GM23338 (cell line): ENCODE measurements at regions not wholly inside any gene's neighbourhood (a gene's known extent, or its start where the extent isn't known, plus 50 kb on each side); places are given as distances from the start of the nearest gene placed in this dataset.

Experiments used
- ATAC-seq: fragments of 200-7000 bp; cut with Tn5 transposase; 3 replicates; pipeline ENCODE4 v1.9.1; 2020
- DNase-seq: peaks from one replicate; pipeline ENCODE4 v3.0.0-alpha.2; 2015; ENCODE audit warnings: low spot score
- H2AFZ ChIP-seq: fragments of 200-600 bp; sonication (generic); 2 replicates; pipeline ENCODE4 v1.8.0; 2016; ENCODE audit warnings: antibody characterized with exemption, mild to moderate bottlenecking, moderate library complexity
- H3F3A ChIP-seq: fragments of 200-600 bp; sonication (generic); replicated peaks from 2 replicates; pipeline ENCODE4 v1.8.0; 2017; ENCODE audit warnings: antibody characterized with exemption, mixed run types, low read depth
- H3K27ac ChIP-seq: fragments of 200-600 bp; sonication (generic); 2 replicates; pipeline ENCODE4 v1.6.1; 2016; ENCODE audit warnings: low read depth
- H3K27me3 ChIP-seq: fragments of 200-600 bp; sonication (generic); 2 replicates; pipeline ENCODE4 v1.8.0; 2016; ENCODE audit warnings: mild to moderate bottlenecking, mixed run types, moderate library complexity; ENCODE audit not compliant: insufficient read depth
- H3K36me3 ChIP-seq: fragments of 200-600 bp; sonication (generic); 2 replicates; pipeline ENCODE4 v1.8.0; 2016; ENCODE audit warnings: mild to moderate bottlenecking; ENCODE audit not compliant: insufficient read depth
- H3K4me1 ChIP-seq: fragments of 200-600 bp; sonication (generic); 2 replicates; pipeline ENCODE4 v1.8.0; 2016; ENCODE audit warnings: mild to moderate bottlenecking, moderate library complexity; ENCODE audit not compliant: insufficient read depth
- H3K4me2 ChIP-seq: fragments of 200-600 bp; sonication (generic); 2 replicates; pipeline ENCODE4 v1.7.1; 2017; ENCODE audit warnings: mixed run types
- H3K4me3 ChIP-seq: fragments of 200-600 bp; sonication (generic); 2 replicates; pipeline ENCODE4 v1.6.1; 2016; ENCODE audit warnings: mixed run types
- H3K79me2 ChIP-seq: fragments of 200-600 bp; sonication (generic); replicated peaks from 2 replicates; pipeline ENCODE4 v1.8.0; 2017; ENCODE audit warnings: mild to moderate bottlenecking; ENCODE audit not compliant: insufficient read depth
- H3K9me2 ChIP-seq: fragments of 200-600 bp; sonication (generic); 2 replicates; pipeline ENCODE4 v1.8.0; 2017; ENCODE audit not compliant: insufficient read depth
- H4K20me1 ChIP-seq: fragments of 200-600 bp; sonication (generic); replicated peaks from 2 replicates; pipeline ENCODE4 v1.8.0; 2017; ENCODE audit warnings: mild to moderate bottlenecking; ENCODE audit not compliant: insufficient read depth
- H3K27ac Mint-ChIP-seq: 2 replicates; pipeline ENCODE4 v1.8.0; 2020; ENCODE audit warnings: inconsistent platforms, mild to moderate bottlenecking, moderate library complexity, mixed read lengths
- H3K27me3 Mint-ChIP-seq: 3 replicates; pipeline ENCODE4 v1.8.0; 2022; ENCODE audit warnings: low read depth, mild to moderate bottlenecking, moderate library complexity, mixed read lengths, inconsistent platforms; ENCODE audit not compliant: insufficient read depth, poor library complexity
- H3K36me3 Mint-ChIP-seq: 3 replicates; pipeline ENCODE4 v1.8.0; 2021; ENCODE audit warnings: low read depth, mild to moderate bottlenecking, inconsistent platforms, moderate library complexity, mixed read lengths
- H3K4me1 Mint-ChIP-seq: 3 replicates; pipeline ENCODE4 v1.8.0; 2020; ENCODE audit warnings: mild to moderate bottlenecking, inconsistent platforms, mixed read lengths
- H3K4me3 Mint-ChIP-seq: 3 replicates; pipeline ENCODE4 v1.8.0; 2021; ENCODE audit warnings: moderate library complexity, mild to moderate bottlenecking, inconsistent platforms, mixed read lengths
- H3K9me3 Mint-ChIP-seq: 3 replicates; pipeline ENCODE4 v1.8.0; 2020; ENCODE audit warnings: moderate library complexity, mild to moderate bottlenecking, inconsistent platforms, mixed read lengths
- CREB1 ChIP-seq: fragments of 250-450 bp; sonication (Bioruptor Pico); IDR thresholded peaks from 2 replicates; pipeline ENCODE4 v1.5.0; 2020; ENCODE audit warnings: low read depth, mild to moderate bottlenecking, moderate library complexity
- CTCF ChIP-seq, 2 experiments: fragments of 200-600 bp in 1 of 2; sonication (generic) in 1 of 2; conservative IDR thresholded peaks; 2 replicates each; pipeline versions ENCODE4 v1.5.1 to v1.6.1; 2016 to 2017; ENCODE audit warnings: antibody characterized with exemption in 2 of 2, low read depth in 2 of 2, mild to moderate bottlenecking in 2 of 2, moderate library complexity in 1 of 2
- EZH2 ChIP-seq: fragments of 200-600 bp; sonication (generic); IDR thresholded peaks from one replicate; pipeline ENCODE4 v1.8.0; 2017; ENCODE audit warnings: antibody characterized with exemption, mild to moderate bottlenecking, low read depth; ENCODE audit not compliant: unreplicated experiment
- EZH2phosphoT487 ChIP-seq: fragments of 200-600 bp; sonication (generic); IDR thresholded peaks from one replicate; pipeline ENCODE4 v1.8.1; 2018; ENCODE audit warnings: antibody characterized with exemption; ENCODE audit not compliant: unreplicated experiment
- NANOG ChIP-seq: IDR thresholded peaks from 2 replicates; pipeline ENCODE4 v1.6.1; 2016; ENCODE audit warnings: antibody characterized with exemption, borderline replicate concordance
- POLR2AphosphoS5 ChIP-seq: IDR thresholded peaks from 2 replicates; pipeline ENCODE4 v1.6.1; 2016; ENCODE audit warnings: antibody characterized with exemption, low read depth
- REST ChIP-seq: IDR thresholded peaks from one replicate; pipeline ENCODE4 v1.6.1; 2018; ENCODE audit warnings: antibody characterized with exemption; ENCODE audit not compliant: unreplicated experiment
- ZNF114 ChIP-seq: fragments of 250-450 bp; sonication (Bioruptor Pico); IDR thresholded peaks from 2 replicates; pipeline ENCODE4 v1.5.0; 2020; ENCODE audit warnings: mild to moderate bottlenecking, moderate library complexity
- ZNF331 ChIP-seq: fragments of 250-450 bp; sonication (Bioruptor Pico); IDR thresholded peaks from 2 replicates; pipeline ENCODE4 v1.5.0; 2020; ENCODE audit warnings: low read depth, mild to moderate bottlenecking, moderate library complexity
- TF ChIP-seq, protein P1 (sequence below): IDR thresholded peaks from 2 replicates; pipeline ENCODE4 v1.6.1; 2016; ENCODE audit warnings: antibody characterized with exemption

DNA sequence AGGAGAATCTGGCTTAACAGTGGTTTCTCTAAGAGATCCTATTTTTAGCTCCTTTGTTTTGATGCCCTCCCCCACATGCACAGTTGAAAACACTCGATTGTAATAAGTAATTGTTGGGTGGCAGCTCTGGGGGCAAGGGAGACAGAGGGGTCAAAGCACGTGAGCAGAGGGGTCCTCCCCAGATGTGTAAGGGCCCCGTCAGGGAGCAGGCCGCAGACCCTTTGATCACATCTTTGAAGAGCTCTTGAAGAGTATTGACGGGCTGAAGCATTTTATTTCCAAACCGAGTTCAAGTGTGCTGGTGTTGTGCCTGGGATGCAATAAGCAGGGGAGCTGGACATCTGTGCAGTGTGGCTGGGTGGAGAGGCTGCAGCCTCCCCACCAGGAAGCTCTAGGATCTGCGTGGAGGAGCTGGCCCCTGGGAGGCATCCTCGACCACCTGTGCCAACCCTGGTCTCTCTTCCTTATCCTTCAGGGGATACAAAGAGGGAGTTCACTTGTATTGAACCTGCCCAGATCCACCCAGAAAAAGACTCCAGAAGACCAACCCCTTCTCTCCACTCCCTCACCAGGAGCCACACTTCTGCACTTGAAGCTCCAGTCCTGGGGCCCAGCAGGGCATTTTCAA, 473.0 kb upstream of the MGMT start:
- Mint-ChIP-seq H3K4me1 (peaks cover 9% of the 10 kb centered on the region), H3K4me3 (no peak overlapping the region), H3K27me3 (peaks cover 10% of the 10 kb centered on the region), H3K9me3 (no peaks in the 10 kb centered on the region), H3K27ac (no peak overlapping the region), H3K36me3 (no peaks in the 10 kb centered on the region; the same call in 2 of the 3 replicates)
- Histone ChIP-seq H3K4me3 (no peak overlapping the region), H3K4me1 (no peaks in the 10 kb centered on the region), H4K20me1 (no peaks in the 10 kb centered on the region), H3K36me3 (no peaks in the 10 kb centered on the region), H3F3A (no peaks in the 10 kb centered on the region), H3K9me2 (no peaks in the 10 kb centered on the region), H3K79me2 (no peaks in the 10 kb centered on the region), H2AFZ (no peak overlapping the region), H3K27ac (no peak overlapping the region), H3K4me2 (no peak overlapping the region), H3K27me3 (no peaks in the 10 kb centered on the region)
- no peak for DNase-seq
- TF ChIP-seq EZH2phosphoT487 (no peak), POLR2AphosphoS5 (no peak), REST (no peak), NANOG (no peak), ZNF114 (no peak), CTCF (conservative IDR thresholded peaks at IDR 0.05; ENCODE audit: low read depth in 2 of 2) (no peak), EZH2 (no peak), CREB1 (CRISPR knock-in tag) (no peak), ZNF331 (CRISPR knock-in tag) (no peak)
- TF ChIP-seq, protein P1, sequence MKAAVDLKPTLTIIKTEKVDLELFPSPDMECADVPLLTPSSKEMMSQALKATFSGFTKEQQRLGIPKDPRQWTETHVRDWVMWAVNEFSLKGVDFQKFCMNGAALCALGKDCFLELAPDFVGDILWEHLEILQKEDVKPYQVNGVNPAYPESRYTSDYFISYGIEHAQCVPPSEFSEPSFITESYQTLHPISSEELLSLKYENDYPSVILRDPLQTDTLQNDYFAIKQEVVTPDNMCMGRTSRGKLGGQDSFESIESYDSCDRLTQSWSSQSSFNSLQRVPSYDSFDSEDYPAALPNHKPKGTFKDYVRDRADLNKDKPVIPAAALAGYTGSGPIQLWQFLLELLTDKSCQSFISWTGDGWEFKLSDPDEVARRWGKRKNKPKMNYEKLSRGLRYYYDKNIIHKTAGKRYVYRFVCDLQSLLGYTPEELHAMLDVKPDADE = no peak
- no peak for ATAC-seq
